ENCODE measurements at regions not wholly inside any gene's neighbourhood (a gene's known extent, or its start where the extent isn't known, plus 50 kb on each side); places are given as distances from the start of the nearest gene placed in this dataset.

- no peak overlapping the region for H3K4me3 ChIP-seq (replicated peaks; ENCODE audit: low read depth, low read length)
- no peak for DNase-seq (ENCODE audit: low read depth)
- no peak for TF ChIP-seq CTCF (IDR thresholded peaks at IDR 0.05; ENCODE audit: low read length, missing control alignments)
Measured at GRCh38 chr12:88932457-88932856, 352.2 kb upstream of the KITLG start.

DNA sequence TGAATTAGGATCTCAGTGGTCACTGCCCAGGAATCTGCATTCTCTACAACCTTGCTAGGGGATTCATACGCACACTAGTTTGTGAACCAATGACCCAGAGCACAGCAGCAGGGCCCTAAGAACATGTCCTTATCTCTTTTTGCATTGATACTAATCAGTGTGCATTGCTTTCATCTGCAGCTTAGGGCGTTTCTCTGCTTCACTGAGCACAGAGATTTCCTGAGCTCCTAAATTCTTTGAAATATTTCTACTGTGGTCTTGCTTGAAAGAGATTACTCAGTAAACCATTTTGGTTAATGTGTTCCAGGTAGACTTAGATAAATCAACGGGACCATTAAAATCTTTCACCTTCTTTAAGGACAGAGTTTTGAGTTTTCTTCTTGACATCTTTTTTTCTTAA lies 351.3 kb upstream of the KITLG start:
- no peak for DNase-seq (ENCODE audit: low read depth)
- H3K4me3 ChIP-seq (replicated peaks; ENCODE audit: low read depth, low read length), result no peak overlapping the region
- no peak for TF ChIP-seq CTCF (IDR thresholded peaks at IDR 0.05; ENCODE audit: low read length, missing control alignments)

- H3K4me3 ChIP-seq (replicated peaks; ENCODE audit: low read depth, low read length), result no peak overlapping the region
- TF ChIP-seq CTCF (IDR thresholded peaks at IDR 0.05; ENCODE audit: low read length, missing control alignments), result no peak
- no peak for DNase-seq (ENCODE audit: low read depth)
Measured at GRCh38 chr12:88925454-88925853, 345.2 kb upstream of the KITLG start.

DNA sequence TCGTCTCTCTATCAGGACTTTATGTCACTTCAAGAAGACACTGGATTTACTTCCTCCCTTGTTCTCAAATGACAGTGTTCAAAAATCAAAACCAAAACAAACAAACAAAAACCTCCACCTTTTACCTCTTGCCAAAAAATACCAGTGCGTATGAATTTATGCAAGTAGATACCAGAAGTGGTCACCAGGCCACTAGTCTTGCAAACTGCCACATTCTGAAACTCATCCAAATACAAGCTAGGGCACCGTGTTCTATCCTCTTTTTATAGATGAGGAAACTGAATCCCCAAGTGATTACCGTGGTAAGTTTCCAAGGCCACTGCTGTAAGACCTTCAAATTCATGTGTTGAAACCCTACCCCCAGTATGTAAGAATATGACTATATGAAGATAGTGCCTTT lies 343.9 kb upstream of the KITLG start:
- no peak for DNase-seq (ENCODE audit: low read depth)
- no peak overlapping the region for H3K4me3 ChIP-seq (replicated peaks; ENCODE audit: low read depth, low read length)
- no peak for TF ChIP-seq CTCF (IDR thresholded peaks at IDR 0.05; ENCODE audit: low read length, missing control alignments)

- no peak overlapping the region for H3K4me3 ChIP-seq (replicated peaks; ENCODE audit: low read depth, low read length)
- TF ChIP-seq CTCF (IDR thresholded peaks at IDR 0.05; ENCODE audit: low read length, missing control alignments), result no peak
- DNase-seq (ENCODE audit: low read depth), result no peak
Measured at GRCh38 chr12:88923631-88924030, 343.4 kb upstream of the KITLG start.

DNA sequence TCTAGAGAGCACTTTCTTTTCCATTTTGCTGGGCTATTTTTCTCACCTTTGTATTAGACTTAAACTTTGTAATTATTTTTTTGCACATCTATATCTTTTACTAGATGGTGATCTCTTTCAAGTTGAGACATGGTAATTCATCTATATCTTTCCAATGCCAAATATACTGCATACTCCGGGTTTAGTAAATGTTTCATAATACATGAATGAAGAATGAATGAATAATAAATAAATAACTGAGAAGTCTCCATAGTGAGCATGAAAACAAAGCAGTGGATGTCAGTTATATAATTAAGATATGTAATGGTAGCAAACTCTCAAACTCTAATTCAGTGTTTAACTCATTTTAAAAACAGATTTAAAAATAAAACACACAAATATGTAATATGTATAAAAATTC lies 342.5 kb upstream of the KITLG start:
- TF ChIP-seq CTCF (IDR thresholded peaks at IDR 0.05; ENCODE audit: low read length, missing control alignments), result no peak
- DNase-seq (ENCODE audit: low read depth), result peak; percentile 50
- no peak overlapping the region for H3K4me3 ChIP-seq (replicated peaks; ENCODE audit: low read depth, low read length)

DNA sequence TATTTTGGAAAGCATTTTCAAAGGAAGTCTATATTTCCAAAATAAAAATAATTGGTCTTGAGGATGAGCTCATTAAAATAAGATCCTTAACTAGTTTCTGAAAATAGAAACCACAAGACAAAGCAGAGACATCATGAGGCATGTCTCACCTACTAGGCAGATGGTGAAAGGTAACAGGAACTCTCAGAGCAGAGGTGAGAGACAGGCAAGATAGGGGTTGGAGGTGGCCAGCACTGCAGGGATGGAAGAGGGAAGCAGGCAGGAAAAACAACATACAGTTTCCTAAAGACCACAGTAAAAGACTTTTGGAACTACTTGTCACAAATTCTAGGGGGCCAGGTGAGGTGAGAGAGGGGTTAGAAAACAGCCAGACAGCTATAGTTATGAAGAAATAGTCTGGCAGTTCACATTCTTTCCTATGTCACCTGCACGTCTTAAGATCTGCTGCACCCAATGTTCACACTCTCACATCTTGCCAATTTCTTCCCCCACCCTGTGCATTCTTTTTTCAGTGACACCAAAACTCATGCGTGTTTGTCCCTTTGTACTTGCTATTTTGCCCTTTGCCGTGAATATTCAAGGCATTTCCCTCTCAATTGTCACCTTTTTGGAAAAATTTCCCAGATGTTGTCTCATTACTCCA lies 341.7 kb upstream of the KITLG start:
- no peak overlapping the region for H3K4me3 ChIP-seq (replicated peaks; ENCODE audit: low read depth, low read length)
- DNase-seq (ENCODE audit: low read depth), result no peak
- no peak for TF ChIP-seq CTCF (IDR thresholded peaks at IDR 0.05; ENCODE audit: low read length, missing control alignments)
